ENCODE measurements at regions not wholly inside any gene's neighbourhood (a gene's known extent, or its start where the extent isn't known, plus 50 kb on each side); places are given as distances from the start of the nearest gene placed in this dataset.

- TF ChIP-seq EZH2 (IDR thresholded peaks at IDR 0.05; ENCODE audit: borderline replicate concordance, low read length) = no peak
- TF ChIP-seq CTCF (IDR thresholded peaks at IDR 0.05; ENCODE audit: low read length) = no peak
Measured at GRCh38 chr14:61636779-61637178, 58.5 kb upstream of the HIF1A start.

All from OCI-LY1 (cell line).